ENCODE measurements at regions not wholly inside any gene's neighbourhood (a gene's known extent, or its start where the extent isn't known, plus 50 kb on each side); places are given as distances from the start of the nearest gene placed in this dataset.

DNA sequence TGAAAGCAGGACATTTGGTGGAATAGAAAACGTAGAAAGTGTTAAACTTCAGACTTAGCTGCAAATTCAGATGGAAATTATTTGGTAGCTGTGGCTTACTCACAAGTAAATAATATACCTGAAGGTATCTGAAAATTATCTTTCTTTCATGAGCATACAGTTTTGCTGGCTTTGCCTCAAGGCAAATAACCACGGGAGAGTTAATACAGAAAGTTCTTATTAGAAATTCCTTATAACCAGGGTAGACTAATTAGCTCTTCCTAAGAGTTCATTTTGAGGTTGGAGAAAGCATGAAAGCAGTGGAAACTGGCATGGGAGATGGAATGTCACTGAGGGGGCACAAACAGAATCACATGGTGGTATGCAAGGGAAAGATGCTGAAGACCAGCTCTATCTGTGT, 217.5 kb downstream of the CD83 start:
- no peak overlapping the region for H3K4me2 ChIP-seq (ENCODE audit: insufficient read depth, insufficient read length, low read length)
- H4K20me1 ChIP-seq (ENCODE audit: control insufficient read depth, insufficient read depth, insufficient read length): no peaks in the 10 kb centered on the region
- H2BK15ac ChIP-seq (ENCODE audit: low read depth, low read length): no peak overlapping the region
- H2BK20ac ChIP-seq (ENCODE audit: low read depth, low read length, poor library complexity, severe bottlenecking): no peak overlapping the region
- H3K14ac ChIP-seq (ENCODE audit: insufficient read depth, low read length): no peak overlapping the region
- no peaks in the 10 kb centered on the region for H3K79me1 ChIP-seq (ENCODE audit: insufficient read depth, low read depth, low read length, poor library complexity, severe bottlenecking)
- Mint-ChIP-seq H3K9me3 (no peaks in the 10 kb centered on the region), H3K4me3 (no peak overlapping the region), H3K4me1 (peaks cover 15 to 24% of the 10 kb centered on the region in 2 experiments), H3K27me3 (ENCODE audit: low read depth) (no peaks in the 10 kb centered on the region), H3K27ac (no peak overlapping the region), H3K36me3 (ENCODE audit: insufficient read depth in 1 of 3, low read depth in 3 of 3) (no peaks in the 10 kb centered on the region)
- no peak overlapping the region for H3K4ac ChIP-seq (ENCODE audit: low read depth, low read length)
- no CpG with 5 or more reads among the region's 2 CpGs for WGBS (ENCODE audit: extremely low coverage, insufficient read length, low lambda C conversion rate)
- no peaks in the 10 kb centered on the region for H3K79me2 ChIP-seq (ENCODE audit: insufficient read depth, low read length)
- H4K8ac ChIP-seq (replicated peaks; ENCODE audit: insufficient read length, low read depth, low read length): no peak overlapping the region
- no peak overlapping the region for H4K5ac ChIP-seq (ENCODE audit: insufficient read length, low read depth, low read length)
- no peak overlapping the region for H3K9ac ChIP-seq (ENCODE audit: extremely low read depth, insufficient read length, low read length)
- peaks cover 8% of the 10 kb centered on the region for H3K4me1 ChIP-seq (ENCODE audit: insufficient read depth, low read length)
- H3K18ac ChIP-seq (ENCODE audit: insufficient read length, low read depth, low read length): no peak overlapping the region
- H3T11ph ChIP-seq (ENCODE audit: low read length): no peak overlapping the region
- no peaks in the 10 kb centered on the region for H3K27me3 ChIP-seq (ENCODE audit: insufficient read depth, low read length)
- H3K56ac ChIP-seq (ENCODE audit: insufficient read length, low read depth, low read length): no peak overlapping the region
- H3K9me3 ChIP-seq (ENCODE audit: control insufficient read depth, low read depth, low read length): no peaks in the 10 kb centered on the region
- no peak for TF ChIP-seq CTCF (conservative IDR thresholded peaks at IDR 0.05)
- no peak for DNase-seq
- no peak overlapping the region for H2AFZ ChIP-seq (ENCODE audit: low read length)
- H2AK5ac ChIP-seq (ENCODE audit: insufficient read length, low read length): no peak overlapping the region
- H3K23me2 ChIP-seq (ENCODE audit: insufficient read length, low read depth, low read length, poor library complexity, severe bottlenecking): no peaks in the 10 kb centered on the region
- H4K91ac ChIP-seq (ENCODE audit: insufficient read length, low read depth, low read length): no peak overlapping the region
- H3K23ac ChIP-seq (ENCODE audit: insufficient read length, low read depth, low read length): no peak overlapping the region
- no peak overlapping the region for H2BK12ac ChIP-seq (ENCODE audit: insufficient read length, low read depth, low read length)
- H2BK120ac ChIP-seq (ENCODE audit: low read depth, low read length, poor library complexity, severe bottlenecking): no peak overlapping the region
- H2BK5ac ChIP-seq (ENCODE audit: insufficient read length, low read length): no peak overlapping the region
- H3K27ac ChIP-seq (ENCODE audit: insufficient read length, low read depth, low read length): no peak overlapping the region
